ENCODE measurements at regions not wholly inside any gene's neighbourhood (a gene's known extent, or its start where the extent isn't known, plus 50 kb on each side); places are given as distances from the start of the nearest gene placed in this dataset.
A peak's percentile ranks its signal among the peaks of the same experiment; 100 is the strongest.
"Not testable (repeated sequence)": the region's sequence is repeated elsewhere in the genome, so short reads cannot be mapped to it uniquely, and the experiment has no call there.

DNA sequence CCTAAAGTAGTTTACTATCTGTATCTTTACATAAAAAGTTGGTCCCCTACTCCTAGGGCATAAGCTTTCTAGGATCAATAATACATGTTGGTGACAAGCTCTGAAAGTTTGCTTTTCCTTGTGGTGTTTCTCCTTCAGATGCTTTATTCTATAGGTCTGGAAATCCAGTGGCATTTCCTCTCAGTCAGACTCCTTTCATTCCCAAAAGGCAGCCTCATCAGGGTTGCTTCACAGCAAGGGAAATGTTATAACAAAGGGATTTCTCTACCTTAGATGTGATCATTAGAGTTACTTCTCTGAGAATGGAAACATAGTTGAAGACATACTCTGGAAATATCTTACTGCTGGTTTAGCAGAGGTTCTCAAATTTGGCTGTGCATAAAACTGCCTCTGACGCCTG lies 1072.4 kb upstream of the ZEB2 start:
- DNase-seq: no peak

DNA sequence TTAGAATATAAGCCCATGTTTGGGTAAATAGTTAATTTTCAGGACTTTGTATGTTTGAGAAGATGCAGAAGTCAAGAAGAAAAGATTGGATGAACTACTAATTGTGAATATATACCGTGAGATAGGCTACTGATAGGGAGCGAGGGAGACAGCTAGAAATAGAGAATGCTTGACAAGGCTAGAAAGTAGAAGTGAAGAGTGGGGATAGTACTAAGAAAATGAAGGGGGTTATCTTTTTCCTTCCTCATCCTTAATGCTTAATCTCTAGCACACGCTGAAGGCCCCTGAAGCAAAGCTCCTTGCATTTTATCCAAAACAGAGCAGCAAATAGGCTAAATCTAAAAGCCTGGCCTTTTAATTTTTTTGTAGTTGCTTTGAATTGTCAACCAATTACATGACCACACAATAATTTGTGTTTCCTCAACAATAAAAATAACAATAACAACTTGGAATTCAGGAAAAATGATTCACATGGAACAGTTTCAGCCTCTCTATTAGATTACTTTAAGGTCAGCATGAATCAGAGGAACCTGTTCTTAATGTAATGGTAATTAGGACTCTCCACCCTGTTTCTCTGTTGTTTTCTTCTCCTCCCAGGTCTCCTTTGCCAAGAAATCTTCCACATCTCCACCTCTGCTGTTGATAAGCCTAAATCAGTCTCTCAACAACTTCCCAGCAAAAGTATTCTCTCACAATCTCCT lies 1071.3 kb upstream of the ZEB2 start:
- no peak for DNase-seq

DNA sequence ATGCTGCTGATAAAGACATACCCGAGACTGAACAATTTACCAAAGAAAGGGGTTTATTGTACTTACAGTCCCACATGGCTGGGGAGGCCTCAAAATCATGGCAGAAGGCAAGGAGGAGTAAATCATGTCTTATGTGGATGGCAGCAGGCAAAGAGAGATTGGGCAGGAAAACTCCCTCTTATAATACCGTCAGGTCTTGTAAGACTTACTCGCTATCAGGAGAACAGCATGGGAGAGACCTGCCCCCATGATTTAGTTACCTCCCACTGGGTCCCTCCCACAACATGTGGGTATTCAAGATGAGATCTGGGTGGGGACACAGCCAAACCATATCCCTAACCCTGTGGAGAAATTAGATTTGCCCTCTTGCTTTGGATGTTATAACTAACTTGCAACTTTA lies 1068.0 kb upstream of the ZEB2 start:
- DNase-seq: no peak

DNA sequence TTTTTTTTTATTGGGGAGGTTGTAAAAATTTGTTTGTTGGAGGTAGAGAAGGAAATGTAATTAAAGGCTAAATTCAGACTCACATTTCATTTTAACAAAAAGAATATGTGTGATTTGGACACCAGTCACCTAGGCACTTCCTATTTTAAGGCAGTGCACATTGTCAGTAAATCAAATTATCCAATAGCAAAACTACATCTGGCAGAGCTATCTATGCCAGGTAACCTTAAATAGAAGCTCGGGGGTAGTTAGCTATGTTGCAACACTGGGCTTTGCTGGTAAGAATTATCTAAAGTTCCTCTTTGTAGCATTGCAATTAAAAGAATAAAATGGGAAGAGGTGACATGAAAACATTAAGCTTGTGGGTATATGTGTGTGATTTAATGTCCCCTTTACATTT lies 1064.4 kb upstream of the ZEB2 start:
- no peak for DNase-seq

DNA sequence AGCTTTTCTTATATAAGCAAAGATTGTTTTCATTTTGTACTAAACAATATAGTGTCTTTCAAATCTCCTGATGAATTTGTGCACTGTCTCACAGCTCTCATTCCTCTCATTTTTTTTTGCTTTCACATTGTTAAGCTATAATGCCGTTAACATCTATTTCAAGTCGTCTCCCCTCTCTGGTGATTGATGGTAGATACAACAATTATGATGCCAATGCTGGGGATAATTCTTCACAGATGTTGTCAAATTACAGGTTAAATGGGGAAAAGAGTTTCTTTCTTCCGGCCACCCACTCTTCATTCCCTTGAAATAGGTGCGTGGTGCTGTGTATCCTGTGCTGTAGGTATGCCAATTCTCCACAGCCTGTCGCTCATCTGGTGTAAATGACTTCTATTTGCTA lies 1053.7 kb upstream of the ZEB2 start:
- DNase-seq: no peak

DNA sequence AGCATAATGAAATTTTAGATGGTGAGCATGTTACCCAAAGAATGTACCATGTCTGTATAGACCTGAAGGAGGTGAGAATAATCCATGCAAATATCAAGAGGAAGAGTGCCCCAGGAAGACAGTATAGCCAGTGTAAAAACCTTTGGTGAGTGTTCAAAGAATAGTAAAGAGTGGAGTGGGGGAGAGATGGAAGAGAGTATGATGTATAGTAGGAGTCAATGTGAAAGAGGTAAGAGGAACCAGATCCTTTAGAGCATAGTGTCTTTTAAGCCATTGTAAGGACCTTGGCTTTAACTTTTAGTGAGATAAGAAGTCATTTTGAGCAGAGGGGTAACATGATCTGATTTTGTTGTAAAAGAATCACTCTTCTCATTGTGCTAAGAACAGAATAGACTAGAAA lies 1052.3 kb upstream of the ZEB2 start:
- DNase-seq: no peak

DNA sequence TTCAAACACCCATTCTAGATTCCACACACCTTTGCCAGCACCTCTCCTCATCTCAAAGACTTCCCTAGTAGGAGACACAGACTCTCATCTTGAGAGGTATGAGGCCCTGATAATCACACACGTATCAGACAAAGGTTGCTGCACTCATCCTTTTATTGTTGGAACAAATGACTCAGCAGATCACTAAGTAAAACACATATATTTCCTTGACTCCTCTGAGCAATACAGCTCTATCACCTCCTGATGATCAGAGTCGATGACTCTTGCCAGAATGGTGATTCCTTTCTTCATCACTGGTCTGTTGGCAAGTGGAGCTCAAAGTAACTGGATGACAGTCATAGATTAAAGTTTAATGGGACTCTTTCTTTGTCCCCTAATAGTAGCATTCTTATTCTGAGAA lies 1049.2 kb upstream of the ZEB2 start:
- no peak for DNase-seq

DNA sequence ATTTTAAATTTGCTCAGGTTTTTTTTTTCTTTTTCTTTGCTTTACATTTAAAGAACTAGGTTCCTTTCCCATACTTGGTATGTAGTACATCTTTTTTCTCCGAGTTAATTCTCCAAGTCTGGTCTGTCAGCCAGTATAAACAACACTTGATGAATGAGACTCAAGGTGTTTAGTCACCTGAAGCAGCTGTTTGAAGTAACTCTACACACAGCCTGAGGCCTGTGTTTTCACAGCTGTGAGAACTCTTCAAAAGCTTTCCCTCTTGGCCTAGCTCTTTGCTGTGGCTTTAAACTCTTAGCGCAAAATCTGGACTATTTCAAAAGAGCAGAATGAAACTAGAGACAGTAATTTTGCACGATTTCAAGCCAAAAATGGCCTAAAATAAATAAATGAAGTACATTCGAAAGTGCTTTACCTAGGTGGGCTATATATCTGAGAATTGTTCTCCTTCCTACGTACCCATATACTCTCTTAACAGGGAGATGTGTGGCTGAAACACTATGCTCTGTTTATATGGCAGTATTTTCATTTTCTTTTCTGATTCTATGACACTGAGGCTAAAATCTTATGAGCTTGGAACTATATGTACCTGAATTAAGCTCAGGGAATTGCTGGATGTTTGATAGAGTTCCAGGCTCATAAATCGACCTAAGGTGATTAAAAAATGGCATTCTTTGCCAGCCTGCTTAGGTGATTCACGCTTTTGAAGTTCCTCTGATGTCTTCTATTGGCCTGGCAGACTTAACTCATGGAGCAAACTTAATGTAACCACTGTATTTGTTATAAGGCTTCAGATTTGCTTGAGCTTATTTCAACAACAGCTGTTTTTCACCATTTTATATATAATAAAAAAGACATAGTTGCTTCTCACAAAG lies 1044.1 kb upstream of the ZEB2 start:
- DNase-seq: peak; percentile 73

DNA sequence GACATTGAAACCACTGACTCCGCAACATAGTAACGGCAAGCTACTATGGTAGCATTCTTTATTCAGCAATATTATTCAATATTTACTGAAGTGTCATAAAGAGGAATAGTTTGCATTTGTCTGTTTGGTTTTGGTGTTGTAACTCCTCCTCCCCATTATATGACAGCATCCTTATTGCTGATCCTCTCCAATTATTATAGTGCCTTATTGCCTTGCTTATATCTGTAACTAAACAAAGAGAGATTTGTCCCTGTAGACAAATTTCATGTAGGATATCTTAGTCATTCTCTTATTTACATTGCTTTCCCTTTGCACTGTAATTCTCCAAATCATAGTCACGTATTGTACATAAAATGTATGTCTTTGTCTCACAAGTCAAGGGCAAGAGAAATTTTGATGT lies 1041.2 kb upstream of the ZEB2 start:
- DNase-seq: no peak

DNA sequence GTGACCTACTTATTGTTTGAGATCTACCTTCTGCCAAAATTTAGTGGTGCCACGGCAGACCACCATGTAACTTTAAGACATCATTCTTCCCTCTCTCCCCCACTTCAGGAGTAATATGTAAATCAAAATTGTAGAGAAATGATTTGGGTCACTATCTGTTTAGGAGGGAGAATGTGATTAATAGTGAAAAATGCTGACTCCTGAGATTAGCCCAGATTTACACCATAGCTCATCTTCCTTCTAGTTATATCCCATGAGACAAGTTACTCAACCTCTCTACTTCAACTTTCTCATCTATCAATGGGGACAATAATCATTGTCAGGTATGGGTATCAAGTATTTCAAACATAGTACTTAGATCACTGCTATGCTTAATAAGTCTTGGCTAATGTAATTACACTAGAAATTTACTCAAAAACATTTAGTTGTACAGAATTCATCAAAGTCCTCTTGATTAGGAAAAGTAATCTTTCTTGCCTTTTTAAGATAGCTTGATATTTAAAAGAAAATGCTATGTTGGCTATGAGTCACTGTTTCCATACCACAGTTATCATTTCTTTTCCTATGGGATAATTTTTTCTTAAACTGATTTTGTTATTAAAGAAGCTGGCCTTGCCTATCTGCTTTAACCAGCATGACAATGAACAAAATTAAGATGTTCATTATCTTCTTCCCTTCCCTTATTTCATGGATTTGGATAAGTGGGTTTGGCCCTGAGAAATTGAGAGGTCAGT lies 1038.9 kb upstream of the ZEB2 start:
- no peak for DNase-seq

DNA sequence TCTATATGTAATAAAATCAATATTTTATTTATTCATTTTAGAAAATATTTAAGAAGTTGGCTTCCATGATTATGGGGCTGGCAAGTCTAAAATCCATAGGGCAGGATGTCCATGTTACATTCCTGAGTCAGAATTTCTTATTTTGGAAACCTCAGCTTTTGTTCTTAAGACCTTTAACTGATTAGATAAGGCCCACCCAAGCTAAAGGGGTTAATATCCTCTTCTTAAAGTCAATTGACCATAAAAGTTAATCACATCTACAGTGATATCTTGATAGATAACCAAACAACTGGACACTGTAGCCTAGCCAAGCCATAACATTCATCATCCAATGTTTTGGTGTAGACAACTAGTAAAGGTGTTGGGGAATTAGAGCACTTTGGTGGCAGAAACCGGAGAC lies 1035.4 kb upstream of the ZEB2 start:
- DNase-seq: no peak

DNA sequence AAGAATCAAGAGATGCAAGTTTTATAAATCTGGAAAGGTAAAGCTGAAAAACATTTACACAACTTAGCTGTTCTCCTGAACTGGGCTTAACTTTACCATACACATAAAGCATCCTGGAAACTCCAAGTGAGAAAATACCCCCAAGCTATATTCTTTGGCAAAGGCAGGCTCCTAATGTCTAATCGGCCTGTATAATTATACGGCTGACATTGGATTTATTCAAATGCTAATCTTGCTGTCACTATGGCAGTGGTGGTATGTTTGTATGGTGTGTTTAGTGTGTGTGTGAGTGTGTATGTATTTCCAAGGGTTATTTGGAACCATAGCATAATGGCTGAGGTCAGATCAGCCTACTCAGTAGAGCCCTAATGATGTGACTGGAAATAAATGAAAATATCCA lies 1031.8 kb upstream of the ZEB2 start:
- DNase-seq: no peak

DNA sequence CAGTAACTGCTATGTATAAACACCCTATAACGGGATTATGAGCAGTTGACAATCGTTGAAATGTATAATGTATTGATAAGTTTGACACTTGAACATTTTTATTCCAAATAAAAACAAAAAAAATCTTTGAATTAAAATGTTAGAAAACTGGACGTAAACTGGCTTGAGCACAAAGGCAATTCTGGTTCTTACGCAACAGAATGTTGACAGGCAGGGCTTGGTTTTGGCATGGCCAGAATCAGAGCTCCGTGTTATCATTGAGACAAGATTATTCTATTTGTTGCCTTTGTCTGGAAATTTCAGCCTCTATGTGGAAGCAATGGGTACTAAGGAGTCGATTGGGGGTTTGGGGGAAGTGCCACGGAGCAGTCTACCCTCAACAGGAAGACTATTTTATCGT lies 1028.6 kb upstream of the ZEB2 start:
- no peak for DNase-seq

DNA sequence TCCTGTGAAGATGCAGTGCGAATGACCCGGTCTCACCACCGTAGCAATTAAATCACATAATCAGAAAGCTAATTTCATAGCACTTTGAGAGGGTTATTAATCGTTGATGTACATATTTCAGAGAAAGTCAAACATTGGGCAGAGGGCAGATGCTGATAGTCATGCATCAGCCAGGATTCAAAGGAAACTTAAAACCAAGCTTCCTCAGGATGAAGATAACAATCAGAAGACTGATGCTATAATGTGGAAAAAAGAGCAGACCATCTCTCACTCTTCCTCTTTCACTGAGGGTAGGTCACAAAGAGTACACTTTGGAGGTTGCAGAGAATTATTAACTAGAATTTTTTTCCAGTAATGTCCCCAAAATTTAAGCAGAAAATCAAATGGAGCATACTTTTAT lies 1027.7 kb upstream of the ZEB2 start:
- no peak for DNase-seq

DNA sequence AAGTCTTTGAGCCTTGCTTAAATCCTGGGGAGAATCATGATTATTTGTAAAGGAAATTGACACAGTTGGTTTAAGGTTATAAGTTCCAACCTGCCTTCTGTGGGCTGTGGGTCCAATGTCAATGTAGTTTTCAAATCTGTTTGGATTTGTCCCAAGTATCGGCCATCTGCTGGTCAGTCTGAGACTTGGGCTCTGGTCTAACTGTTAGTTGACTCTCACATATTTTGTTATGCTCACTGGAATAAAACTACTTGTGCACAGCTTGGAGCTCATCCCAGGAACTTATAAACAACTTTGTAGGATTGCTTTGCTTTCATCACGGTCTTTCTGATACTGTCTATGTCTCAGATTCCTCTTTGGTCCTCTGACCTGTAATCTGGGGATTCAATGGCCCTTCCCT lies 1026.2 kb upstream of the ZEB2 start:
- DNase-seq: no peak

DNA sequence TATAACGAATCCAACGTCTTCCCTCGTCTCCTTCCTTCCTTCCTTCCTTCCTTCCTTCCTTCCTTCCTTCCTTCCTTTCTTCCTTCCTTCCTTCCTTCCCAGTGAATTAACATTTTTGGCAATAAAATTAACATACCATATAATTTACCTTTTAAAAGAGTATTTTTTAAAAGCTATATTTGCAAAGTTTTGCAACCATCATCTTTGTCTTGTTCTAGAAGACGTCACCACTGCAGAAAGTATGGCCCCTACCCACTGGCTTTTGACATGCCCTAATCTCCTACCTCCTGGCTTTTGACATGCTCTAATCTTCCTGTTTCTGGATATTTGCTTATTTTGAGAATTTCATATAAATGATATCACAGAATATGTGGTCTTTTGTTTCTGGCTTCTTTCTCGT lies 1023.9 kb upstream of the ZEB2 start:
- no peak for DNase-seq

DNA sequence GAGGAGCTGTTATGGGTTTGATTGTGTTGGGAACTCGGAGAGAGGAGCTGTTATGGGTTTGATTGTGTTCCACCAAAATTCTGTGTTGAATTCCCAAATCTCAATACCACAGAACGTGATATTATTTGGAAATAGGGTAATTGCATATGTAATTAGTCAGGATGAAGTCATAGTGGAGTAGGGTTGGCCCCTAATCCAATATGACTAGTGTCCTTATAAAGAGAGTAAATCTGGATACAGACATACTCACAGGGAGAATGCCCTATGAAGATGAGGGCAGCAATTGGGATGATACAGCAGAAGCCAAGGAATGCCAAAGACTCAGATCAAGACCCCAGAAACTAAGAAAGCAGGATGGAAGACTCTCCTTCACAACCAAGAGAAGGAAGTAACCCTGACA lies 1023.2 kb upstream of the ZEB2 start:
- DNase-seq: no peak

DNA sequence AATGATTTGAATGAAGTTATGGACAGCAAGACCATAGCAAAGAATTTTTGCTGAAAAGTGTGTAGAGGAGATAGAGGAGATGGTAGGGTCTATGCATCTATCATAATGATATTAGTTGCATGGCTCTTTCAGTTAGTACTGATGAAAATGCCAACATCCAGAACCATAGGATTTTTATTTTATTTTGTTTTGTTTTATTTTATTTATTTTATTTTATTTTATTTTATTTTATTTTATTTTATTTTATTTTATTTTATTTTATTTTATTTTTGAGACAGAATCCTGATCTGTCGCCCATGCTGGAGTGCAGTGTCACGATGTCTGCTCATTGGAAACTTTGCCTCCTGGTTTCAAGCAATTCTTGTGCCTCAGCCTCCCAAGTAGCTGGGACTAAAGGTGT lies 1021.1 kb upstream of the ZEB2 start:
- DNase-seq: no peak

DNA sequence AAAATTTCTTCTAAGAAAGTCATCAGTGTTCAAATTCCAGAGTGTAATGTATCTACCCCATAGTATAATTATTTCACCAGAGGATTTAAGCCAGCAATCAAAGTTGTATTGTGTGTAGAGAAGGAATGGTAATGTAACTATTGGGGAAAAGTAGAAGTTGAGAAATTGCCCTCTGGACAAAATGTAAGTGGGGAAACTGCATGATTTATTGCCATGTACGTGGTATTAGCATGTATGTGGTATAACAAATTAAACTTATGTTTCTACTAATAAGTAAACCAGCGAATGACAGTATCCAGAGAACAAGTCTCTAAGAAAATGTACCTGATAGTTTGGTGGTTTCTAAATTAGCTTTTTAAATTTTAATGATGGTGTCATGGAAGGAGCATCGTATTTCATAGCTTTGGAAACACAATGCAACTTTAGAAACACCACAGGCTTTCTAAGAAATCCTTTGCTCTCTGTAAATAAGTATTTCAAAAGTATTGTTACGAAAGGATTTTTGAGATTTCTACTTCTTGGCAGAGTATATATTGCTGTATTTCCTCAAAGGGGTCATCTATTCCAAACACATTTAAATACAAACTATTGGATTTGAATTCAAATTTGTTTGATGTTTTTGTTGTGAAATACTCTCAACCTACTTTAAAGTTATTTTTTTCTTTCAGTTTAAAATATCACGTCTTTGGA lies 1018.9 kb upstream of the ZEB2 start:
- no peak for DNase-seq

DNA sequence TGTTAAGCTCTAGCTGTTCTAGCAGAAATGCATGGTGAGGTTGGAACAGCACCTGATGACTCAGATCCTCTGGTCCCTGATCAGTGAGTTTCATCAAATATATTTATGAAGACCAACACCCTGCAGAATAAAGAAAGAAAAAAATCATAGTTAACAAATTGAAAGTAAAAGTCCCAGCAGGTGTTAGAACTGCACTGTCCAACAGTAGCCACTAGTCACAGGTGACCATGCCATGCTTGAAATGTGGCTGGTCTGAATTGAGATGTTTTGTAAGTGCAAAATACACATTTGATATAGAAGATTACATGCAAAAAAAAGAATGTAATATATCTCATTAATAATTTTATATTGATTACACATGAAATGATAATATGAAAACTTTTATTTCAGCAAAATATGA lies 1010.7 kb upstream of the ZEB2 start:
- DNase-seq: no peak

DNA sequence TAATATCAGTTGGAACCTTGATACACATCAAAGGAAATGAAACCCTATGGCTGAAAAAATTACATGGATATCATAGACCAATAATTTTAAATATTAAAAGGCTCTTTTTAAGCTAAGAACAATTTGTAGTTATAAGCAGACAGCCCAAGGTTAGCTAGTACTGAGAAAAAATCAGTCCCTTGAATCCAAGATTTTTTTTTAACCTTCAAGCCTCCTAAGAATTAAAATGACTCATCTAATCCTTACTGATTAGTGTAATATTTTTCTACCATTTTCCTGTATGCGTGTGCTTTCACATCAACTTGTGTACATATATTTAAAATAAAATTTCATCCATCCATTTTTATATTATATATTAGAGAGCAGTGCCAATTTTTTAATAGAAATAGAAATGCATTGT lies 1004.9 kb upstream of the ZEB2 start:
- DNase-seq: no peak

DNA sequence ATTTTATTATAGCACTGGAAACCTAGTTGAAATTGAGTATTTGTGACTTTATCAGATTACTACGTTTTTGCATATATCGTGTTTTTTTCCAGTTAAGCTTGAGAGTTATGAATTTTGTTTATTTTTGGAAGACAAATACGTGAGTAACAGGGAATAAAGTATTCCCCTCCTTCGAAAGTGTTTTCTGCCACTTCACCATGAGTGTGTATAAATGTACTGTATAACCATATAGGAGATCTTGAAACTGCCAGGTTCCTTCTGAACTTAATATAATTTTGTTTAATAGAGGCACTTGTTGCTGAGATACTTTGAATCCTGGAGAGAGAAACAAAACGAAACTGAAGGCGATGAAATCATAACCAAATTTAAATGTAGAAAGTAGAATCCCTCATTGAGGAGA lies 1004.4 kb upstream of the ZEB2 start:
- no peak for DNase-seq

DNA sequence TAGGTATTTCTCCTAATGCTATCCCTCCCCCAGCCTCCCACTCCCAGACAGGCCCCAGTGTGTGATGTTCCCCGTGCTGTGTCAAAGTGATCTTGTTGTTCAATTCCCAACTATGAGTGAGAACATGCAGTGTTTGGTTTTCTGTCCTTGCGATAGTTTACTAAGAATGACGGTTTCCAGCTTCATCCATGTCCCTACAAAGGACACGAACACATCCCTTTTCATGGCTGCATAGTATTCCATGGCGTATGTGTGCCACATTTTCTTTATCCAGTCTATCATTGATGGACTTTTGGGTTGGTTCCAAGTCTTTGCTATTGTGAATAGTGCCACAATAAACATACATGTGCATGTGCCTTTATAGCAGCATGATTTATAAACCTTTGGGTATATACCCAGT lies 999.3 kb upstream of the ZEB2 start:
- not testable (repeated sequence) for DNase-seq

All from islet precursor cell (in vitro differentiated cells).